SJSA1 (cell line): ENCODE measurements at regions not wholly inside any gene's neighbourhood (a gene's known extent, or its start where the extent isn't known, plus 50 kb on each side); places are given as distances from the start of the nearest gene placed in this dataset.

ENCODE experiments used
- DNase-seq, 2 experiments: peaks; one replicate each; pipeline ENCODE4 v3.0.0-alpha.2; 2015 to 2020; ENCODE audit warnings: low spot score in 2 of 2, low read depth in 1 of 2
- H3K27ac ChIP-seq: fragments of 250-450 bp; sonication (Bioruptor Pico); 2 replicates; pipeline ENCODE4 v1.5.1; 2020; ENCODE audit warnings: mild to moderate bottlenecking, moderate library complexity
- H3K27me3 ChIP-seq: fragments of 250-450 bp; sonication (Bioruptor Pico); replicated peaks from 2 replicates; pipeline ENCODE4 v1.5.1; 2020; ENCODE audit warnings: mild to moderate bottlenecking, moderate library complexity
- H3K36me3 ChIP-seq: fragments of 250-450 bp; sonication (Bioruptor Pico); 2 replicates; pipeline ENCODE4 v1.5.1; 2020; ENCODE audit warnings: mild to moderate bottlenecking
- H3K4me1 ChIP-seq: fragments of 250-450 bp; sonication (Bioruptor Pico); replicated peaks from 2 replicates; pipeline ENCODE4 v1.6.1; 2021; ENCODE audit warnings: mild to moderate bottlenecking
- H3K4me3 ChIP-seq: fragments of 250-450 bp; sonication (Bioruptor Pico); 2 replicates; pipeline ENCODE4 v1.5.1; 2020; ENCODE audit warnings: mild to moderate bottlenecking
- H3K9me3 ChIP-seq: fragments of 250-450 bp; sonication (Bioruptor Pico); replicated peaks from 2 replicates; pipeline ENCODE4 v1.5.1; 2020; ENCODE audit warnings: mild to moderate bottlenecking

- no peak overlapping the region for H3K27ac ChIP-seq
- no peaks in the 10 kb centered on the region for H3K27me3 ChIP-seq
- H3K9me3 ChIP-seq: no peaks in the 10 kb centered on the region
- DNase-seq: no peak
- no peak overlapping the region for H3K4me3 ChIP-seq
- H3K36me3 ChIP-seq: no peaks in the 10 kb centered on the region
- no peaks in the 10 kb centered on the region for H3K4me1 ChIP-seq
Measured at GRCh38 chr16:50980666-50981065, 170.4 kb downstream of the SALL1 start.

- no peaks in the 10 kb centered on the region for H3K4me1 ChIP-seq
- DNase-seq: no peak
- H3K9me3 ChIP-seq: no peaks in the 10 kb centered on the region
- H3K27me3 ChIP-seq: no peaks in the 10 kb centered on the region
- H3K27ac ChIP-seq: no peak overlapping the region
- H3K4me3 ChIP-seq: no peak overlapping the region
- no peaks in the 10 kb centered on the region for H3K36me3 ChIP-seq
Measured at GRCh38 chr16:50979806-50980620, 171.1 kb downstream of the SALL1 start.

GRCh38 chr16:50977138-50977537 lies 173.9 kb downstream of the SALL1 start:
- Histone ChIP-seq H3K4me1 (no peaks in the 10 kb centered on the region), H3K27ac (no peak overlapping the region), H3K27me3 (no peaks in the 10 kb centered on the region), H3K9me3 (no peaks in the 10 kb centered on the region), H3K36me3 (no peaks in the 10 kb centered on the region), H3K4me3 (no peak overlapping the region)
- DNase-seq: no peak

GRCh38 chr16:50974438-50975036 lies 176.5 kb downstream of the SALL1 start:
- Histone ChIP-seq H3K4me1 (no peaks in the 10 kb centered on the region), H3K4me3 (no peak overlapping the region), H3K9me3 (no peaks in the 10 kb centered on the region), H3K27me3 (no peaks in the 10 kb centered on the region), H3K27ac (no peak overlapping the region), H3K36me3 (no peaks in the 10 kb centered on the region)
- DNase-seq: no peak

- no peaks in the 10 kb centered on the region for H3K27me3 ChIP-seq
- no peaks in the 10 kb centered on the region for H3K9me3 ChIP-seq
- no peaks in the 10 kb centered on the region for H3K36me3 ChIP-seq
- no peak for DNase-seq
- H3K4me3 ChIP-seq: no peak overlapping the region
- H3K4me1 ChIP-seq: no peaks in the 10 kb centered on the region
- no peak overlapping the region for H3K27ac ChIP-seq
Measured at GRCh38 chr16:50972876-50973275, 178.2 kb downstream of the SALL1 start.

GRCh38 chr16:50970281-50970680 lies 180.8 kb downstream of the SALL1 start:
- no peak for DNase-seq
- no peaks in the 10 kb centered on the region for H3K27me3 ChIP-seq
- H3K4me1 ChIP-seq: no peaks in the 10 kb centered on the region
- no peak overlapping the region for H3K4me3 ChIP-seq
- no peaks in the 10 kb centered on the region for H3K9me3 ChIP-seq
- H3K27ac ChIP-seq: no peak overlapping the region
- no peaks in the 10 kb centered on the region for H3K36me3 ChIP-seq

- DNase-seq: no peak
- H3K4me1 ChIP-seq: no peaks in the 10 kb centered on the region
- H3K36me3 ChIP-seq: no peaks in the 10 kb centered on the region
- no peaks in the 10 kb centered on the region for H3K27me3 ChIP-seq
- H3K9me3 ChIP-seq: no peaks in the 10 kb centered on the region
- H3K4me3 ChIP-seq: no peak overlapping the region
- H3K27ac ChIP-seq: no peak overlapping the region
Measured at GRCh38 chr16:50967827-50968612, 183.1 kb downstream of the SALL1 start.

- H3K4me1 ChIP-seq: no peaks in the 10 kb centered on the region
- H3K27ac ChIP-seq: no peak overlapping the region
- H3K36me3 ChIP-seq: no peaks in the 10 kb centered on the region
- no peak for DNase-seq
- H3K27me3 ChIP-seq: no peaks in the 10 kb centered on the region; the same call in 1 of the 2 replicates
- no peaks in the 10 kb centered on the region for H3K9me3 ChIP-seq
- no peak overlapping the region for H3K4me3 ChIP-seq
Measured at GRCh38 chr16:50964491-50964890, 186.6 kb downstream of the SALL1 start.

- no peak overlapping the region for H3K27ac ChIP-seq
- no peaks in the 10 kb centered on the region; the same call in 1 of the 2 replicates for H3K27me3 ChIP-seq
- DNase-seq: no peak
- no peaks in the 10 kb centered on the region for H3K36me3 ChIP-seq
- no peaks in the 10 kb centered on the region for H3K9me3 ChIP-seq
- no peak overlapping the region for H3K4me3 ChIP-seq
- H3K4me1 ChIP-seq: no peaks in the 10 kb centered on the region
Measured at GRCh38 chr16:50961952-50962351, 189.1 kb downstream of the SALL1 start.

- Histone ChIP-seq H3K27me3 (no peaks in the 10 kb centered on the region; the same call in 1 of the 2 replicates), H3K4me3 (no peak overlapping the region), H3K27ac (no peak overlapping the region), H3K9me3 (no peaks in the 10 kb centered on the region), H3K4me1 (no peaks in the 10 kb centered on the region), H3K36me3 (no peaks in the 10 kb centered on the region)
- DNase-seq: no peak
Measured at GRCh38 chr16:50960517-50961202, 190.4 kb downstream of the SALL1 start.

- Histone ChIP-seq H3K27me3 (no peaks in the 10 kb centered on the region), H3K9me3 (no peaks in the 10 kb centered on the region), H3K36me3 (no peaks in the 10 kb centered on the region), H3K4me1 (no peaks in the 10 kb centered on the region), H3K27ac (no peak overlapping the region), H3K4me3 (no peak overlapping the region)
- DNase-seq: no peak
Measured at GRCh38 chr16:50957056-50957455, 194.0 kb downstream of the SALL1 start.

- H3K27ac ChIP-seq: no peak overlapping the region
- no peak overlapping the region for H3K4me3 ChIP-seq
- H3K9me3 ChIP-seq: no peaks in the 10 kb centered on the region
- no peaks in the 10 kb centered on the region for H3K36me3 ChIP-seq
- H3K4me1 ChIP-seq: no peaks in the 10 kb centered on the region
- DNase-seq: no peak
- H3K27me3 ChIP-seq: no peaks in the 10 kb centered on the region
Measured at GRCh38 chr16:50956637-50957036, 194.4 kb downstream of the SALL1 start.

- DNase-seq: no peak
- no peaks in the 10 kb centered on the region for H3K4me1 ChIP-seq
- H3K27ac ChIP-seq: no peak overlapping the region
- H3K9me3 ChIP-seq: no peaks in the 10 kb centered on the region
- H3K36me3 ChIP-seq: no peaks in the 10 kb centered on the region
- H3K27me3 ChIP-seq: no peaks in the 10 kb centered on the region
- no peak overlapping the region for H3K4me3 ChIP-seq
Measured at GRCh38 chr16:50955311-50955710, 195.8 kb downstream of the SALL1 start.
